ENCODE measurements at regions not wholly inside any gene's neighbourhood (a gene's known extent, or its start where the extent isn't known, plus 50 kb on each side); places are given as distances from the start of the nearest gene placed in this dataset.

DNA sequence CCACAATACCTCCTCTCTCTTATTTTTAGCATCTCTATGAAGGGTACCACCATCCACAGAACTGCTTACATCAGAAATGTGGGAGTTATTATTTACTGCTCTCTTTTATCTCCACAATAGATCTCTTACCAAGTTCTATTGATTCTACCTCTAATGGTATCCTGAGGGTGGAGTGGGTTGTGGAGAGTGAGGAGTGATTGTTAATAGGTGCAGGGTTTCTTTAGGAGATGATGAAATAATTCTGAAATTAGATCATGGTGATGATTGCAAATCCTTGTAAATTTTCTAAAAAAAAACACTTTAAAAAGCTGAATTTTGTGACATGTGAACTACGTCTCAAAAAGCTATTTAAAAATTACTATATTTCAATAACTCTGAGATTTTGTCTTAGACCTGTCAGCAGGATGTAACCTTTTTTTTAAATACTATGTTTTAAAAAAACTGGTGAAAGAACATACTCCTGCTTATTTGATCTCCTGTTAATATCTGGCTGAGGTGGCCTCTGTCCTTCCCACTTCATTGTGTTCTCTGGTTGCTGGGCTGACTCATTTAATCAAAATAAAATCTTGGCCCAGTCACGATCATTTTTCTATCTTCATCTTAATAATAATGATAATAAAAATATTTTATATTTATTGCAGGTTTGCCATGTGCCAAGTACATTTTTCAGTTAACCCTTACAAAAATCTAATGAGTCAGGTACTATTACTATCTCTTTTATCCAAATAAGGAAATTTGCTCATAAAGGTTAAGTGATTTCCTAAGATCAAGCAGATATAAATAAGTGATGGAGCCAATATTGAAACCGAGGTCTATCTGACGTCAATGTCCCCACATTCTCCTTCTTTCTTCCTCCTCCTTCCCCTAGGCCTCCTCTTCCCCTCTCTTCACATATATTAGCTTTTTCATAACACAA lies 73.5 kb downstream of the GLUD2 start:
- TF ChIP-seq CTCF (IDR thresholded peaks at IDR 0.05; ENCODE audit: low read depth, low read length) (no peak), EZH2phosphoT487 (IDR thresholded peaks at IDR 0.05; ENCODE audit: low read depth) (no peak)
